COR-L47 (cell line): ENCODE measurements at regions not wholly inside any gene's neighbourhood (a gene's known extent, or its start where the extent isn't known, plus 50 kb on each side); places are given as distances from the start of the nearest gene placed in this dataset.

ENCODE experiments used
- DNase-seq: peaks from one replicate; lab custom pipeline; 2025; lab: John Stamatoyannopoulos, UW

DNA sequence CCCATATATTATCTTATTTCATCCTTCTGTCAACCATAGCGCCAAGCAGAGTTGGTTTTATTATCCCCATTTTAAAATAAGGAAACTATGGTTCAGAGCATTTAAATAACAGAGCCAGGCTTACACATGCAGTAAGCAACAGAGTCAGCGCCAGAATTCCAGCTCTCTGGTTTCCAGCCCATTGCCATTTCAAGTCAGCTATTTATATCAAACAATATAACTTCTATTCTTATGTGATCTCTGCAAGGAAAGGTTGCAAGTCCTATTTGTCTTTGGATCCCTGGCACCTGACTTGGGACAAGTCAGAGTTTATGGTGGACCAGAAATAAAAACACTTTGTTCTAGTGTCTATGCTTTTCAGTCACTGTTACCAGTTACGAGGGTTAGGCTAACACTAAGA is 174.1 kb upstream of the EEA1 start:
- DNase-seq = no peak

DNA sequence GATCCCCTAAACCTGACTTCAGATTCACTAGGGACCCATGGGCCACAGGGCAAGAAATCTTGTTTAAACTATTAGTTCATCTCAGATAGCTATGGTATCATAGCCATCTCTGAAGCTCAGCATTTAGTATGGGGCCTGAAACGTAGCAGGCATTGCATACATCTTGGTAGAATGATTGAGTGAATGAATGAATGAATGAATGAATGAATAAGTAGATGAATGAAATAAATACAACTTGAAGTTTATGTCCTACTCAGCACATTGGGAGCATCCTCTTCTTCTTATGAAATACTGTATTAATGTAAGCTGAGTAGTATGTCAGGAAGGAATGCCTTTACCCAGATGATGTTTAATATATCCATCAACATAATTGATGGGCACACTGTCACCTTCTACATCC is 175.4 kb upstream of the EEA1 start:
- no peak for DNase-seq

DNA sequence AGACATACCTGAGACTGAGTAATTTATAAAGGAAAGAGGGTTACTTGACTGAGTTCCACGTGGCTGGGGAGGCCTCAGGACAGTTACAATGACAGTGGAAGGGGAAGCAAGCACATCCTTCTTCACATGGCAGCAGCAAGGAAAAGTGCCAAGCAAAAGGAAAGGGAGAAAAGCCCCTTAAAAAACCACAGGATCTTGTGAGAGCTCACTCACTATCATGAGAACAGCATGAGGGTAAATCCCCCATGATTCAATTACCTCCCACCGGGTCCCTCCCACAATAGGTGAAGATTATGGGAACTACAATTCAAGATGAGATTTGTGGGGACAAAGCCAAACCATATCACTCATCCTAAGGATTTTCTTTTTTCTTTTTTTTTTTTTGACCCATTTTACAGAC is 177.8 kb upstream of the EEA1 start:
- DNase-seq = no peak

DNA sequence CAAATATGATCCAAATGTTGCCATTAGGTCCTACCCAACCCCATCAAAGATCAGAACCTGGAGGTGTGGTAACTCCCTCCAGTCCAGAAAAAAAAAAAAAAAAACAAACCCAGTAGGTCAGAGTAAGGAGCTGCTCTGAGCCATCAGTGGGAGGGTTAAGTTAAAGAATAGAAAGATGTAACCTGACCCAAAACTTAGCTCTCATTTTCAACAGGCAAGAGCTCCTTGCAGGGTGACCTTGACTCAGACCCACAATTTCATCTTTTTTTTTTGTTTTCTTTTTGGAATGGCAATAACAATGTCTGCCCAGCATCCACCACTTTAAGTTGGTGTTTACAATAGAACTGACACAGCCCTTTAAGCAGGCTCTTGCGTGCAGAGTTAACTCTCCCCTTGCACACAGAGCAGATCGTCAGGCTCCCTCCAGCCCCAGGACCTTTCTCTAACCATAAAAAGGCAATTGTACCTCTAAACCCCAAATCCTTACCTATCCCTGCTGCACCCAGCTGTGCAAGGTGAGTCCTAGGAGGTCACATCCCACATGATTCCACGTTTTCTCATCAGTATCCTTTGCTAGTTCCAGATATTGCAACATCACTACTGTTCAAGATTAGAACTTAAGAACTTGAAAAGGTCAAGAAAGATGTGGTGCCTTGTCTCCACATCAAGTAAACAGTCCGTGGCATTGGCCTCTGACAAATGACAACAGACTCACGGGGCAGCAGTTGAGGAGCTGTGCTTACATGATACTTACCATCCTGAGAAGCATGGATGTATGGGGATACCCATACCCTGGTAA is 178.6 kb upstream of the EEA1 start:
- DNase-seq = no peak

DNA sequence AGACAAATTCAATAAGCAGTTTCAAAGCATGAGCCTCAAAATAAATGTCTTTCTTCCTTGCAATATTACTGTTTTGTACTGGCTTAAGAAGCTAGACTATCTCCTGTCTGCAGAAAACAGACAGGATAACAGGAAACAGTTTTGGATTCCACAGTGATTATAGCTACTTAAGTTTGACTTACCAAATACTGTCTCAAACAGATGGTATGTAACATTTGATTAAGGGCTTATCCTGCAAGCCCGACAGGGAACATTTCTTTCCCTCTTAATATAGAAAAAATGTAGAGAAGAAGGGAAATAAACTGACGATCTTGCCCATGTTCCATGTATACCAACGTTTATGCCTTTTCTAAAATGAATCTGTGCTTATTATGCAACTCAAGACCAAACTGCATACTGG is 179.9 kb upstream of the EEA1 start:
- no peak for DNase-seq

DNA sequence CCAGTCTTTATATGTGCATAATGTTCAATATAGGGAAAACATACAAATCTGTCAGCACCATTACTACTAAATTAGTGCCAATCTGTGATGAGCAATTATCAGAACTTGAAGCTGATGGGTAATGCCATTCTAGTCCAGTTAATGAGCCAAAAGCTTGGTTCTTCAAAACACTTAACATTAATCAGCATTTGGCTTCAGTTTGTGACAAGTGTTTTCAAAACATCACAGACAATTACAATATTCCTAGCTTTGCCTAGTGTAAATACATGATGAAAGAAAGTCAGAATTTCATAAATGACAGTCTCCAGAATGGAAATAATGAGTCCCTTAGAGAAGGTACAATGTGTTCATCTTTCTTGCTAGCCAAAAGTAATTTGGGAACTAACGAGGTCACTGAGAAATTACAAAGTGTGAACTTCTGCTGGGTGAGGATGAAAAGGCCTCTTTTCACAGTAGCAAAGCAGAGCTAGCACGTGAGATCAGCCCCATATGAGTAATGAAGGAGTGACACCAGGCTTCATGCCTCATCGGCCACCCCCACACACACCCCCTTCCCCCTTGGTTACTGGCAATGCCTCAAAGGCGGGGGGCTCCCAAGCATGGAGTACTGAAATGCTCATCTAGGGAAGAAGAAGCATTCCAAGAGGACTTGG is 180.6 kb upstream of the EEA1 start:
- DNase-seq = peak; percentile 92

DNA sequence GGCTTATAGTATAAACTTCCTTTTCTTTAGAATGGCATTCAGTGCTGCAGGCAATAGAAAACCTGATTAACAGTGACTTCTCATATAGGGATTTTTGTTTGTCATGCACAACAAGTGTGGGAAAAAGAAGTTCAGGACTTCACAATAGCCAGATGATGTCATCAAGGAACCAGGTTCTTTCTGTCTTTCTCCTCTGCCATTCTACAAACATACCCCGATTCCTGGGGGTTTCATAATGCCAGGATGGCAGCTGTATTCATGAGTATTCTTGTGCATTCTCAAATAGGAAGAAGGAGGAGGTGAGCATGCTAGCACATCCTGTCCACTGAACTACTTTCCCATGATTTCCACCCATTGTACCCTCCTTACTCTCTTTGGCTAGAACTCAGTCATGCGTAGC is 182.7 kb upstream of the EEA1 start:
- no peak for DNase-seq

DNA sequence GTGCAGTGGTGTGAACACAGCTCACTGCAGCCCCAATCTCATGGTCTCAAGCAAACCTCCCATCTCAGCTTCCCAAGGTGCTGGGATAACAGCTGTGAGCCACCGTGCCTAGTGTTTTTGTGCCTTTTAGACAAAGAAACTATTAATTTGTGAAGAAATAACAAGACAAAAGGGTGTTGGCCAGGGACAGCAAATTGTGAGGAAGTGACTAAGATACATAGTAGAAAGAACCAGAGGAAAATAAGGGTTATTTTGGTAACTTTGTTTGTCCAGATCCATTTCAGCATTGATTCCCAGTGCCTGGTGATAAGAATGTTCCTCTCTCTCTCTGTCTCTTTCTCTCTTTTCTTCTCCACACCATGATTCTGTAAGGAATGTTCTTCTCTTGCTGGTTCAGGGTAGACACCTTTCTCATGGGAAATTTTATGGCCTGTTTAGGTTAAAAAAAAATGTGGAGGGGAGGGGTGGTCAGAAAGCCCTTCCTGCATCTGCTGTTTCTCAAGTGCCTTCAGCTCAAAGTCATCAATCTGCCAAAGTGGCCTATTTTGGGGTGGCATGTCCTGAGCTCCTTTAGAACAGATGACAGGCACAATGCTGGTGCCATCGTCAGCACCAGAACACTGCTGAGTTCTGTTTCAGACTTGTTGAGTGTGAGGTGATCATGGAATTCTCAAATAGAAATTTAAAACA is 184.4 kb upstream of the EEA1 start:
- no peak for DNase-seq

DNA sequence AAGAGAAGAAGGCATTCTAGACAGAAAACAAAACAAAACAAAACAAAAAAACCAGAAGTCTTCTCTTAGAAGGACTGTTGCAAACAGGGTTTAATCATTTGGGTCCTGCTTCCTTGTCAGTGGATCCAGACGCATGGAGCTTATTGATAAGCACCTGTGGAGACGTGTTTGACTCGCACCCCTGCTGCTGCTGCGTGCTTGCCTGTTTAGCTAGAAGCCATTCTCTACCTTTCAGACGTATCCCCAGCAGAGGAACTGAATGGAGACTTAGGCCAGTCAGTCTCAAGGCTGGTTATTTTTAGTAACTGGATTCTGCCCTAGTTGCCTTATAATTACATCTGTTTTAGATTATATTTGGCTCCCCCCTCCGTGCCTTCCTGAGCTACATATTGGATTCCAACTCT is 186.1 kb upstream of the EEA1 start:
- DNase-seq = no peak

DNA sequence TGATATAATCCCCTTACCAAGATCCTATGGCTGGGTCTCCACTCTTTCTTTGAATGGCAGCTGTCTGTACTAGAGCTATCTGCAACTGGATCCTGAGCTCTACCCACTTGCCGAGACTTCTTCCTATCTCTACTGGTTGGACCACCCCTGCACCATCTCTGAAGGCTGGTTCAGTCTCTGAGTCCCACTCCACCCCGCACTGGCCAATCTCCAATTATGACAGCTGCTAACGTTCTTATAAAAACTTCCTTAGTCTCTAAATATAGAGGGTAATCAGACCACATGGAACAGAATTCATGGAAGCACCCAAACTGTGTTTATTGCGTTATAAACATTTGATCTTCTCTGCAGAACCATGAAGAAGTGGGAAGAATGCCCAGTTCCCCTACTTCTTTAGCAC is 186.6 kb upstream of the EEA1 start:
- DNase-seq = no peak

DNA sequence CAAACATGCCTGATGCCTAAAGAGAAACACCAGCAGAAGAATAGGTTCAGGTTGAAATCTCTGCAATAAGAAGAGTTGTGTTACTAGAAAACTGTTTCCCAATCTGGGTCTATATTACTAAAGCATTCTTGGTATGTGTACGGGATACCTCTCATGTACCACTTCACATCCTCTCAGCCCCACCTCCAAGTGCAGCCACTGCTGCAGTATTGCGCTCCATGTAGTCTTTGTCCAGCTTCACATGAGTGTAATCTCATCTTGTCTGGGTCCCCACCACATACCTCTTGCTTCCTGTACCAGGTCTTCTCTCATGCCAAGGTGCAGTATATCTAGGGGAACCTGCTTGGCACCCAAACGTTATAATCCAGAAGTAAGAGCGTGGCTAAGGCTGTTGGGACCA is 187.5 kb upstream of the EEA1 start:
- DNase-seq = no peak

DNA sequence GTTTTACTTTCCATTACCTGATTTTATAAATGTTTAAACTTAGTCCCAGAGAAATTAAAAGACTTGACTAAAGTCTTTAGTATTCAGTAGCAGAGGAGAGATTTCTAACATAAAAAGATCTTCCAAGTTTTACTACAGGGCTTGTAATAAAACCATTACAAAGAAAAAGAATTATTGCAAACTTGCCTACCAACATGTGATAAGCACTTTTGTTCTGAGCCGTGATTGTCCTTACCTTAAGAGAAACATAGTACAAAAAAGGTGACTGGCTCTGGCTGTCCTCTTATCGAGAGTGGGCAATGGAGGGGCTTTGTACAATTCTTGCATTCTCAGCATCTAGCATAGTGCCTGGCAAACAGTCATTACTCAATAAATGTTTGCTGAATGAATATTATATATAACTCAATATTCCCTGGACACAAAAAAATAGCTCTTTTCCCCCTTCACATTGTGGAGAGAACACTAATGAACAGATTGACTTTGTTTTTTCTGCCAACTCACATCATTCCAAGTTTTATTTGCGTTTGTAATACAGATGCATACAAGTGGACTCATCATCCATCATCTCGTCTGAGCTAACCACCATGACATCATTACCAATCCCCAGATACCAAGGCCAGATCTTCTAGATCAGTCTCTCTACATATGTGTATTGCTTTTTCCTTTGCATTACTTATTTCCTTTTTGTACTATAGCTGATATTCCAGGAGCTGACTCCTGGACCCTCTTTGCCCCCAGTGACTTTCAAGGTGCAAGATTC is 192.8 kb upstream of the EEA1 start:
- no peak for DNase-seq

DNA sequence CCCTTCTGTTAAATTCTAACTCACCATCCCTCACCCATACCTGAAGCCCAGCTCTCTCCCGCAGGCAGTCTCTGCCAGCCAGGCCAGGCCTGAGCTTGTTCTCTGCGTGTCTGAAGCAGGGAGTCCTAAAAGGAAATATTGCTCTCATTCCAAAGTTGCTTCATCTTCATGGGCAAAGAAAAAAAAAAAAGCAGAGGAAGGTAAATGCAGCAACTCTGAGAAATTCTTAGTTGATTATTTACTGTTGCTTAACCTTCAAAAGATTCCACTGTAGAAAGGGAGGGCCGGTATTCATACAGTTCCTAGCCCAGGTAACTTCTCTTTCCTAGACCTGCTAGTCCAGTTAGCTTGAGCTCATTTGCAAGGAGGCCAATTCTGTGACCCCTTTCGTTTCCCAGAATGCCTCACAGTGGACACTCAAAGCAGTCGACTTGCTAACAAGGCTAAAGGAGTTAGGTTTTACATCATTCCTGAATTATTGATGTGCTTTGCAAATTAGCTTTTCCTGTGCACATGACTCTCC is 193.5 kb upstream of the EEA1 start:
- no peak for DNase-seq

DNA sequence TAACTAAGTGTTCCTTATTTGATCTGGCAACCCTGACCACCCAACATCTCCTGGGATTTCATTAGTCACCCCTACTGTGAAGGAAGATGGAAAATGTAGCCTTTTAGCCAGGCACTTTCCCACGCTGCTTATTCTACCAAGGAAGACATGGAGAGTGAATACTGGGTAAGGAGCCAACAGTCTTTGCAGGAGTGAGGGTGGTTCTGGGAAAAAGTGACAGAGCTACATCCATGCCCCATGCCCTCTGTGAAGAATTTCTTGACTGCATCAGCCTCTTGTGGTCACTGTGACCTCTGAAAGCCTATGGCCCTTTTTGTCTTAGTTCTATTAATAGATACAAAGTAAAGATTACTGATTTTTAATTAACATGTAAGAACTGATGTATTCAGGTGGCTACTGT is 196.0 kb upstream of the EEA1 start:
- DNase-seq = no peak

DNA sequence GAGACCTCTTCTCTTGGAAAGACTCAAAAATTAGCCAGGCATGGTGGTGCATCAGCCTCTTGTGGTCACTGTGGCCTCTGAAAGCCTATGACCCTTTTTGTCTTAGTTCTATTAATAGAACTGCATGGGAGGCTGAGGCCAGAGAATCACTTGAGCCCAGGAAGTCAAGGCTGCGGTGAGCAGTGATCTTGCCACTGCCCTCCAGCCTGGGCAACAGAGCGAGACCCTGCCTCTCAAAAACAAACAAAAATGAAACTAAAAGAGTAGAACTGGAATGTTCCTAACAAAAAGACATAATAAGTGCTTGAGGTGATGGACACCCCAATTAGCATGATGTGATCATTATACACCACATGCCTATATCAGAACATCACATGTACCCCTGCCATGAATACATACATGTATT is 197.0 kb upstream of the EEA1 start:
- DNase-seq = no peak

DNA sequence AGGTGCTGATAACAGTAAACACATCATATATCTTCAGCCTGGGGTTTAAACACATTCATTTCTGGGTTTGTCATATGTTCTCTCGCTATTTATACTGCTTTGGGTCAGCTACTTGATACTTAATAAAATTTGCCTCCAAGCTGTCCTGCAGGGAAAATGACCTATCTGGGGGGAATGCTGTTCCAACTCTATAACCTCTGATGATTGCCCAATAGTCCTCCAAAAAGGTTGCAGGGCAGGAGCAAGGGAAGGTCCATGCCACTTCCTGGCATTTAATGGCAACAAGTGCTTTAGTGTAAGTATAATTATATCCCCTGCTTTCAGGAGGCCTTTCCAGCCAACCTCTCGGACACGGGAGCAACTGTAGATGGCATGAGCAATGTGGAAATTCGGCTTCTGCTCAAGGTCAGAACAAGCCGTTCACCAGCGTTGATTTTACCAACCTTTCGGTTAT is 198.0 kb upstream of the EEA1 start:
- DNase-seq = no peak

DNA sequence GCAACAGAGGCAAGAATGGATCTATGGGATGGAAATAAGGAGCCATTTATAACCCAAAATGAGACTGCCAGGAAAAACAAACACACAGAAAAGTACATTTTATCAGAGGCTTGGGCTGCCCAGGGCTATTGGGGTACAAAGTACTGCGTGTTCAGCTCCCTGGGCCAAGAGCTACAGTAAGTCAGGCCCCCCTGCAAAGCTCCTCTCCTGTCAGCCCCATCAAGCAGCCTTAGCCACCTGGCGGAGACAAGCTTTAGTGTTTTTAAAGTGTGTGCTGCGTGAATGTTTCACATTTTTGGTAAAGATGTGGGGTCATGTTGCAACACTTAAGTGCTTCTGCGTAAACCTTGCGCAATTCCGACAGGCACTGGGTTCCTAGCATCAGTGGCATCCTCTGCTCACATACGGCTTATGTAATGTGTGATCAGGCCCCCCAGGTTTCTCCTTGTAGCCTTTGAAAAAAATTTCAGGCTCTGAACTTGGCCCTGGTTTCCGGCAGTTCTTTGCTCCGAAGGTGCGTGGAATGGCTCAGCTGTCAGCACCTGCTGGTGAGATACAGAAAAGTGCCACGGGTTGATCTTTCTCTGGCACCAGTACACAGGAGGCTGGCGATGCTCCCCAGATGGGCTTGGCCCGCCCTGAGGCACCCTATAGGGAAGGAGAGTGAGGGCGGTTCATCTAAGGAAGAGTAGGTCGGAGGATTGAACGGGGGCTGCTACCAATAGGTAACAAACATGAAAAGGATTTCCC is 198.7 kb upstream of the EEA1 start:
- peak; percentile 90 for DNase-seq

DNA sequence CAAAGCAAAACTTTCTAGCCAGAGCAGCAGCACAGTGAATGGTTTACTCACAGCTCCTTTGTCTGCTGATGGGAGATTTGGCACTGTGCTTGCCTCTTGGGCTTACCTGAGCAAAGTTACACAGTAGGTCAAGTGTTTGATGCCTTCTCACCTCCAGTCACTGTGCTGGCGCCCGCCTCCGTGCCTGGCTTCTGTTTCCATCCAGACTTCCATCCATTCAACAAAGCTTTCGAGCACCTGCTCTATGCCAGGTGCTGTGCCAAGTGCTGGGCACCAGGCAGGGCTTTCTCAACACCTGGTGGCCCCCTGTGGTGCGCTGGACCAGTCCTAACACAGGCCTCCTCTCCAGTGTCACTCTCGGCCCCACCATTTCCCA is 199.2 kb upstream of the EEA1 start:
- peak; percentile 95 for DNase-seq

DNA sequence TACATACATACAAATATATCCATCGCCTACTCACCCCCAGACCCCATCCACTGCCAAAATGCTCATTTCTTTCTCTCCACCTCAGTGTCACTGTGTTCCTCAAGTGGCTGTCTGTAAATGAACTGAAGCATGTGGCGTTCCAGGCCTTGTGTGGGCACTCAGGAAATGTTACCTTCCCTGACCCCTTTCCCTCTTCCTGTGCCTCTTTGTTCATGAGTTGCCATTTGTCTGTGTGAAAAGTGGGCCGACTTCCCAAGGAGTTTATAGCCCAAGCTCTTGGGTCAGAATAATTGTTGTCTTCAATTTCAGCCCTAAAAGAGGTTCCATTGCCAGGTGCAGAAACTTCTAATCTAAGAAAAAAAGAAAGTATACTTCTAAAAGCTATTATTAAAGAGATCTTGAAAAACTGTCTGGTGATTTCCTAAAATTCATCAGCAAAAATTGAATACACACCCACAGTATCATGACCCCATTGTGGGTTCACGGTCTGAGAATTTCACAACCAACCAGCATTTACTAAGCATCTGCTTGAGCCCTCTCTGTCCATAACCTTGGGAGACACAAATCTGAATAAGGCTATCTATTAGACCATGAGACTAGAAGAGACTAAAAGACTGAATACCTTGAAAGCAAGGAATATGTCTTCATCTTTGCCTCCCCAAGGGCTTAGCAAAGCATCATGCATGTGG is 201.4 kb upstream of the EEA1 start:
- DNase-seq = no peak

DNA sequence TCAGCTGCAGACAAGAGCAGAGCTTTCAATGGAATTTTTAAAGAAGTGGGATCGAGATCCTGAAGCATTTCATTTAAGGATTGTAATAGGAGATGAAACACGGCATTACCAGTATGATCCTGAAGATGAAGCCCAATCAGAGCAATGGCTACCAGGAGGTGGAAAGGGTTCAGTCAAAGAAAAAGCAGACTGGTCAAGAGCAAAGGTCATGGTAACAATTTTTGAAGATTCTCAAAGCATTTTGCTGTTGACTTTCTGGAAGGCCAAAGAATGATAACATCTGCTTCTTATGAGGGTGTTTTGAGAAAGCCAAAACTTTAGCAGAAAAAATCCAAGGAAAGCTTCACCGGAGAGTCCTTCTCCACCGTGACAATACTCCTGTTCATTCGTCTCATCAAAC is 204.3 kb upstream of the EEA1 start:
- DNase-seq = no peak
